Astrocyte of the cerebellum (primary cell): ENCODE measurements at regions not wholly inside any gene's neighbourhood (a gene's known extent, or its start where the extent isn't known, plus 50 kb on each side); places are given as distances from the start of the nearest gene placed in this dataset.

ENCODE experiments used
- DNase-seq: peaks from one replicate; pipeline ENCODE4 v3.0.0-alpha.2; 2011; ENCODE audit warnings: low read depth
- H3K4me3 ChIP-seq: 2 replicates; pipeline ENCODE4 v1.5.1; 2011; ENCODE audit warnings: mild to moderate bottlenecking, low read depth, low read length, moderate library complexity
- in situ Hi-C: cut with HindIII; loops from 2 replicates; pipeline ENCODE4 v1.10.0; 2017; ENCODE audit warnings: low sequenced_read_pairs
- TF ChIP-seq, protein P1 (sequence below): IDR thresholded peaks from 2 replicates; pipeline ENCODE4 v1.5.1; 2012; ENCODE audit warnings: low read length, low read depth, moderate library complexity, mild to moderate bottlenecking; ENCODE audit errors: missing control alignments

DNA sequence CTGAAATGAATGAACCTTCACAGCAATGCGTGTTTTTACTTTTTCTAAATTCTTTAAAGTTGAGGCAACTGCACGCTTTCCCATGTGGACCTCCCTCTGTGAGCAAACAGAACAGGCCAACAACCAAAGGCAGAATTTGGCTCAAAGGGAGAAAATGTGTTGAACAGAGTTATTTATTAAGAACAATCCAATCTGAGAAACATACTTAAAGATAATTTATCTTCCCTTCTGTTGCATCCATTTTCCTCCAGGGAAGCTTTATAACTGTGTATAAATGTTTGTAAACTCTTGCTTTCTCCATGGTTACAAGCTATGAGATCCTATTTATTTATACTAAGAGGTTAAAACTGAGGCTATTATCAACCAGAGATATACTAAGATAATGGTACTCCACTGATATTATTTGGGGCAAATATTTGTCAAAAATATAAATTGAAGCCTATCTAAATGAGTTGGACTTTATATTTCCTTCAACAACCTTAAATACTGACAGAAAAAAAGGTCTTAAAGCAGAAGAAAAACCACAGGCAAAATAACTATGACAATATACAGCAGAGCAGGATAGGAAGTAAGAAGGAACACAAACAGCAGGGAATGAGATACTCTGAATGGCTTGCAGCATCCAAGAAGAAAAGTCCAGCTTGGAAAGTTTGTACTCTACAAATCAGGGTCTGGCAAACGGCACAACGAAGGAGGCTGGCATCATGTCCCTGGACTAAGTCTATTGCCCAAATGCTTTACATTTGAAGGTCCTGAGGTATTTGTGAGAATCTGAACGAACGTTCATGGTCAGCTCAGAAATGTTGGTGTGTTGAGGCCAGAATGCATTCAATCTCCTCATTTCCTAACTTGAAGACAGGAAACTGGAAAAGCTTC, 663.2 kb upstream of the INTU start:
- peak; percentile 49 for DNase-seq
- in situ Hi-C loops, result no loop called here
- TF ChIP-seq, protein P1, sequence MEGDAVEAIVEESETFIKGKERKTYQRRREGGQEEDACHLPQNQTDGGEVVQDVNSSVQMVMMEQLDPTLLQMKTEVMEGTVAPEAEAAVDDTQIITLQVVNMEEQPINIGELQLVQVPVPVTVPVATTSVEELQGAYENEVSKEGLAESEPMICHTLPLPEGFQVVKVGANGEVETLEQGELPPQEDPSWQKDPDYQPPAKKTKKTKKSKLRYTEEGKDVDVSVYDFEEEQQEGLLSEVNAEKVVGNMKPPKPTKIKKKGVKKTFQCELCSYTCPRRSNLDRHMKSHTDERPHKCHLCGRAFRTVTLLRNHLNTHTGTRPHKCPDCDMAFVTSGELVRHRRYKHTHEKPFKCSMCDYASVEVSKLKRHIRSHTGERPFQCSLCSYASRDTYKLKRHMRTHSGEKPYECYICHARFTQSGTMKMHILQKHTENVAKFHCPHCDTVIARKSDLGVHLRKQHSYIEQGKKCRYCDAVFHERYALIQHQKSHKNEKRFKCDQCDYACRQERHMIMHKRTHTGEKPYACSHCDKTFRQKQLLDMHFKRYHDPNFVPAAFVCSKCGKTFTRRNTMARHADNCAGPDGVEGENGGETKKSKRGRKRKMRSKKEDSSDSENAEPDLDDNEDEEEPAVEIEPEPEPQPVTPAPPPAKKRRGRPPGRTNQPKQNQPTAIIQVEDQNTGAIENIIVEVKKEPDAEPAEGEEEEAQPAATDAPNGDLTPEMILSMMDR, result no peak
- H3K4me3 ChIP-seq, result no peak overlapping the region

DNA sequence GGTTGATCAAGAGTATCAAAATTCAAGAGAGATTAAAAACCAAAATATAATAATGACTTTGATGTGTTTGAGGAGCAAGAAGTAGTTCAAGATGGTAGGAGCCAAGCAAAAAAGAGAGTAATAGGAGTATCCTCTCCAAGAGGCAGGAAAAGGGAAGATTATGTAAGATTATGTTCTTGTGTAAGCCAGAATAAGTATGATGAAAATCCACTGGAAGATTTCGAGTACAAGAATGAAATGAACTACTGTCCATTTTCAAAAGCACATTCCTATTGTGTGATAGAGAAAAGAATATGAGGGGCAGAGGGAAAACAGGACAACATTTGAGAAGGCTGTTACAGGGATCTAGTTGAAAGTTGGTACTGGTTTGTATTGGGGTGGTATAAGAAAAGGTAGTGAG, 659.6 kb upstream of the INTU start:
- TF ChIP-seq, protein P1, result no peak
- no peak overlapping the region for H3K4me3 ChIP-seq
- DNase-seq, result no peak
- in situ Hi-C loops, result no loop called here

DNA sequence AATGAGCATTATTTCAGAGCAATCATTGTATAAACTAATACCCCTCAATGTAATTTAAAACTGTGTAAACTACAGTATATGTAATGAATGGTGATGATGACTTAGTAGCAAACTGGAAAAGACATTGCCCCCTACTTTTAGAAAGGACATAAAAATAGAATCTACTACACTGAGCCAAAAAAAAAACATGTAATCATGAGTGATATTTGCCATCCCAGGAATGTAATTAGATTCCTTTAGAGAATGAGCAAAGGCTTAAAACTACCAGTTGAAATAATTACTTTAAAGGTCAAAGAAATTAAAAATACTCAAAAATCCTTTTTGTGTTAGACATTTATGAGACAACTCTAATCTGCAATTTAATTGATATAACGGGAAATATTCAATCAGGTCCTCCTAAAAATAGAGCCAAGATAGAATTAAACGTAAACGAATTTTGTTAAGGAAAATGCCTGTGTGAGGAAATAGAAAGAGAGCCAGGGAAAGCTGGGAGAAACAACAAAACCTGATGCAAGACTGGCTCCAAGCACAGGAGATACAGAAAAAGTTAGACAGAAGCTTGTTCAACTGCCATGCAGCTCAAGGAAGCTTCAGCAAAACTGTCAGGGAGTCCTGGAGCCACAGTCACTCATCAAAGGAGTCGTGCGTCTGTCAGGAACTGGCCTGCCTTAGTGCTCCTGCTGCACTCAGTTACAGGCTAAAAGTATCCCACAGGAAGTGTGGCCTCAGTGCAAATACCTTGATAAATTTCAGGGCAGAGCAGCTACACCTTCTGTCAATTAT, 655.7 kb upstream of the INTU start:
- DNase-seq, result no peak
- H3K4me3 ChIP-seq, result no peak overlapping the region
- TF ChIP-seq, protein P1, result no peak
- in situ Hi-C loops, result no loop called here

DNA sequence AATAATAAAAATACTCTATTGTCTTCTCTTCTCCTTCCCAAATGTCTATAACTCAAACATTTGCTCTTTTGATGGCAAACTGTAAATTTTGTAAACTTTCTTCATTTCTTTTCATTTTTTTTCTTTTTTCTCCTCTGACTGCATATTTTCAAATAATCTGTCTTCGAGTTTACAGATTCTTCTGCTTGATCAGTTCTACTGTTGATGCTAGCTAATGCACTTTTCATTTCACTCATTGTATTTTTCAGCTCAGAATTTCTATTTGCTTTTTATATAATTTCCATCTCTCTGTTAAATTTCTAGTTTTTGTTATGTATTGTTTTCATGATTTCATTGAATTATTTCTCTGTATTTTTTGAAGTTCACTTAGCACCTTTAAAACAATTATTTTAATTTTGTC, 646.8 kb upstream of the INTU start:
- no peak for DNase-seq
- TF ChIP-seq, protein P1, result no peak
- in situ Hi-C loops, result no loop called here
- H3K4me3 ChIP-seq, result no peak overlapping the region

DNA sequence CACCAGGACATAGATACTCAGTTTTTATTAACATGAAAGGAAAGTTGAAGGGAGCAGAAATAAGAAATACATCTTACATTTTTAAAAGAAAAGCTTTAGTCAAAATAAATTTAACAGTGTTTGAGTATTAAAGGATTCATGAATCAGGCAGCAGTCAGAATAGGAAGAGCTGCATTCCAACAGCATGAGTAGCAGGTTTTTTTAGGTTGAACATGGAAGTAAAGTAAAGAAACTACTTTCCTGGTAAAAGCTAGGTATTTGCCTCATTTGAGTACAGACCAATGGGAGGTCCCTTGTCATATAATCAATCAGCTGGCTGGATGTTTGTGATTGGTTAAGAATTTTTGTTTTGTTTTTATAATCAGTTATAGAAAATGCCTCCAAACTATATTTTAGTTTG, 645.9 kb upstream of the INTU start:
- in situ Hi-C loops, result no loop called here
- no peak for DNase-seq
- no peak overlapping the region for H3K4me3 ChIP-seq
- TF ChIP-seq, protein P1, result no peak

DNA sequence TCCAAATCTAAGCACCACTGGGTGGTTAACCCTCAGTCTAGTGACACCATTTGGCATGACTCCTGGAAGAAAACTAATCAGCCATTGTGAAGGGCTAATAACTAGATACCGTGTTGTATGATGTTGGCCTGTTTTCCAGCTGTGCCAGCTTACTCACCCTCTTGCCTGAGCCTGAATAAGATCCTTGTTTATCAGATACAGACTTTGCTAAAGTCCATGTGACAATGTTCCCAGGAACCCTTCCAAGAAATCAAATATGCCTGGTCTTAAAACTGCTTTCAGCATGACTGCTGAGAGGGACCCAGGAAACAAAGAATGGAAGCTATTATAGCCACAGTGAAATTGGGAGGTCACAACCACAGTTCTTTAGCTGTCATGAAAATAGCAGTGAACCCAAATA, 640.8 kb upstream of the INTU start:
- in situ Hi-C loops, result no loop called here

More for the DNA sequence above, 640.8 kb upstream of the INTU start:
- H3K4me3 ChIP-seq, result no peak overlapping the region
- DNase-seq, result peak; percentile 66
- TF ChIP-seq, protein P1, result no peak
